Adipocyte (in vitro differentiated cells): ENCODE measurements at regions not wholly inside any gene's neighbourhood (a gene's known extent, or its start where the extent isn't known, plus 50 kb on each side); places are given as distances from the start of the nearest gene placed in this dataset.
"Not testable (repeated sequence)": the region's sequence is repeated elsewhere in the genome, so short reads cannot be mapped to it uniquely, and the experiment has no call there.

ENCODE experiments used
- DNase-seq: peaks from one replicate; pipeline ENCODE4 v3.0.0-alpha.2; 2015; ENCODE audit warnings: low read depth
- H3K27me3 ChIP-seq: replicated peaks from 2 replicates; pipeline ENCODE4 v1.7.0; 2013; ENCODE audit warnings: mild to moderate bottlenecking, low read length, moderate library complexity; ENCODE audit not compliant: control insufficient read depth, insufficient read depth
- H3K36me3 ChIP-seq: 2 replicates; pipeline ENCODE4 v1.7.0; 2013; ENCODE audit warnings: low read length, mild to moderate bottlenecking, moderate library complexity; ENCODE audit not compliant: control insufficient read depth, insufficient read depth, severe bottlenecking
- H3K4me1 ChIP-seq: 2 replicates; pipeline ENCODE4 v1.7.0; 2013; ENCODE audit warnings: mild to moderate bottlenecking, low read length, moderate library complexity; ENCODE audit not compliant: control insufficient read depth, insufficient read depth
- H3K4me3 ChIP-seq: 2 replicates; pipeline ENCODE4 v1.7.0; 2013; ENCODE audit warnings: mild to moderate bottlenecking, low read length, moderate library complexity
- H3K9ac ChIP-seq: 2 replicates; pipeline ENCODE4 v1.7.0; 2013; ENCODE audit warnings: mild to moderate bottlenecking, low read length, moderate library complexity
- H3K9me3 ChIP-seq: 2 replicates; pipeline ENCODE4 v1.7.0; 2013; ENCODE audit warnings: mild to moderate bottlenecking, low read length, moderate library complexity; ENCODE audit not compliant: control insufficient read depth

GRCh38 chr4:38400946-38401345 lies 263.1 kb upstream of the KLF3 start:
- no peaks in the 10 kb centered on the region for H3K27me3 ChIP-seq
- H3K4me1 ChIP-seq = peaks cover 10% of the 10 kb centered on the region
- no peak overlapping the region for H3K4me3 ChIP-seq
- no peaks in the 10 kb centered on the region for H3K36me3 ChIP-seq
- H3K9me3 ChIP-seq = no peaks in the 10 kb centered on the region
- peak; percentile 41 for DNase-seq
- H3K9ac ChIP-seq = no peak overlapping the region

GRCh38 chr4:38406243-38406642 lies 257.8 kb upstream of the KLF3 start:
- Histone ChIP-seq H3K36me3 (no peaks in the 10 kb centered on the region), H3K4me3 (no peak overlapping the region), H3K4me1 (peaks cover 11% of the 10 kb centered on the region), H3K9ac (no peak overlapping the region), H3K27me3 (no peaks in the 10 kb centered on the region), H3K9me3 (no peaks in the 10 kb centered on the region)
- DNase-seq = no peak

GRCh38 chr4:38409852-38410251 lies 254.1 kb upstream of the KLF3 start:
- Histone ChIP-seq H3K4me3 (no peak overlapping the region), H3K9me3 (no peaks in the 10 kb centered on the region), H3K9ac (no peak overlapping the region), H3K36me3 (no peaks in the 10 kb centered on the region), H3K4me1 (peaks cover 11% of the 10 kb centered on the region), H3K27me3 (no peaks in the 10 kb centered on the region)
- DNase-seq = no peak

GRCh38 chr4:38411092-38411491 lies 252.9 kb upstream of the KLF3 start:
- Histone ChIP-seq H3K9ac (no peak overlapping the region), H3K27me3 (no peaks in the 10 kb centered on the region), H3K36me3 (no peaks in the 10 kb centered on the region), H3K9me3 (no peaks in the 10 kb centered on the region), H3K4me3 (no peak overlapping the region), H3K4me1 (peaks cover 6% of the 10 kb centered on the region)
- no peak for DNase-seq

GRCh38 chr4:38411981-38412536 lies 251.9 kb upstream of the KLF3 start:
- DNase-seq = no peak
- Histone ChIP-seq H3K9me3 (no peaks in the 10 kb centered on the region), H3K27me3 (no peaks in the 10 kb centered on the region), H3K9ac (no peak overlapping the region), H3K4me1 (peaks cover 4% of the 10 kb centered on the region), H3K4me3 (no peak overlapping the region), H3K36me3 (no peaks in the 10 kb centered on the region)

- H3K36me3 ChIP-seq = no peaks in the 10 kb centered on the region
- no peak overlapping the region for H3K9ac ChIP-seq
- H3K4me1 ChIP-seq = peaks cover 4% of the 10 kb centered on the region
- H3K27me3 ChIP-seq = no peaks in the 10 kb centered on the region
- H3K4me3 ChIP-seq = no peak overlapping the region
- DNase-seq = no peak
- H3K9me3 ChIP-seq = no peaks in the 10 kb centered on the region
Observed at GRCh38 chr4:38413524-38414341, 250.3 kb upstream of the KLF3 start.

GRCh38 chr4:38414410-38414809 lies 249.6 kb upstream of the KLF3 start:
- peaks cover 2% of the 10 kb centered on the region for H3K4me1 ChIP-seq
- H3K9ac ChIP-seq = no peak overlapping the region
- no peaks in the 10 kb centered on the region for H3K9me3 ChIP-seq
- no peak for DNase-seq
- H3K4me3 ChIP-seq = no peak overlapping the region
- no peaks in the 10 kb centered on the region for H3K27me3 ChIP-seq
- H3K36me3 ChIP-seq = no peaks in the 10 kb centered on the region

- Histone ChIP-seq H3K9me3 (no peaks in the 10 kb centered on the region), H3K36me3 (no peaks in the 10 kb centered on the region), H3K9ac (no peak overlapping the region), H3K4me3 (no peak overlapping the region), H3K4me1 (no peaks in the 10 kb centered on the region), H3K27me3 (no peaks in the 10 kb centered on the region)
- DNase-seq = no peak
Observed at GRCh38 chr4:38415682-38416081, 248.3 kb upstream of the KLF3 start.

- DNase-seq = no peak
- H3K4me3 ChIP-seq = no peak overlapping the region
- H3K9ac ChIP-seq = no peak overlapping the region
- no peaks in the 10 kb centered on the region for H3K36me3 ChIP-seq
- peaks cover 2% of the 10 kb centered on the region for H3K9me3 ChIP-seq
- no peaks in the 10 kb centered on the region for H3K4me1 ChIP-seq
- H3K27me3 ChIP-seq = no peaks in the 10 kb centered on the region
Observed at GRCh38 chr4:38416450-38417014, 247.5 kb upstream of the KLF3 start.

GRCh38 chr4:38420254-38420653 lies 243.7 kb upstream of the KLF3 start:
- not testable (repeated sequence) for H3K9ac ChIP-seq, H3K27me3 ChIP-seq, H3K4me1 ChIP-seq, DNase-seq, H3K36me3 ChIP-seq, H3K9me3 ChIP-seq, H3K4me3 ChIP-seq

GRCh38 chr4:38422850-38423249 lies 241.1 kb upstream of the KLF3 start:
- no peak for DNase-seq
- Histone ChIP-seq H3K36me3 (no peaks in the 10 kb centered on the region), H3K4me3 (no peak overlapping the region), H3K9ac (no peak overlapping the region), H3K4me1 (no peaks in the 10 kb centered on the region), H3K27me3 (no peaks in the 10 kb centered on the region), H3K9me3 (peaks cover 6% of the 10 kb centered on the region)
